IPS-18a (cell line): ENCODE measurements at regions not wholly inside any gene's neighbourhood (a gene's known extent, or its start where the extent isn't known, plus 50 kb on each side); places are given as distances from the start of the nearest gene placed in this dataset.

Experiments used
- H3K27ac ChIP-seq: one replicate; pipeline ENCODE4 v1.5.1; 2013; ENCODE audit warnings: low read length
- H3K27me3 ChIP-seq: one replicate; pipeline ENCODE4 v1.6.1; 2013; ENCODE audit warnings: mild to moderate bottlenecking, low read length; ENCODE audit not compliant: control insufficient read depth, insufficient read depth
- H3K36me3 ChIP-seq: one replicate; pipeline ENCODE4 v1.6.1; 2013; ENCODE audit warnings: low read depth, low read length; ENCODE audit not compliant: control insufficient read depth
- H3K4me1 ChIP-seq: one replicate; pipeline ENCODE4 v1.6.1; 2013; ENCODE audit warnings: low read depth, low read length; ENCODE audit not compliant: control insufficient read depth
- H3K4me3 ChIP-seq: one replicate; pipeline ENCODE4 v1.5.1; 2013; ENCODE audit warnings: low read length
- H3K9ac ChIP-seq: one replicate; pipeline ENCODE4 v1.6.1; 2013; ENCODE audit warnings: mild to moderate bottlenecking, low read length, moderate library complexity
- H3K9me3 ChIP-seq: one replicate; pipeline ENCODE4 v1.6.1; 2013; ENCODE audit warnings: low read depth, low read length; ENCODE audit not compliant: control insufficient read depth

- Histone ChIP-seq H3K4me3 (no peak overlapping the region), H3K27me3 (no peaks in the 10 kb centered on the region), H3K27ac (no peak overlapping the region), H3K36me3 (no peaks in the 10 kb centered on the region), H3K9me3 (no peaks in the 10 kb centered on the region), H3K4me1 (no peaks in the 10 kb centered on the region), H3K9ac (no peak overlapping the region)
These were observed 179.0 kb upstream of the CDH9 start for GRCh38 chr5:27217155-27217956.

DNA sequence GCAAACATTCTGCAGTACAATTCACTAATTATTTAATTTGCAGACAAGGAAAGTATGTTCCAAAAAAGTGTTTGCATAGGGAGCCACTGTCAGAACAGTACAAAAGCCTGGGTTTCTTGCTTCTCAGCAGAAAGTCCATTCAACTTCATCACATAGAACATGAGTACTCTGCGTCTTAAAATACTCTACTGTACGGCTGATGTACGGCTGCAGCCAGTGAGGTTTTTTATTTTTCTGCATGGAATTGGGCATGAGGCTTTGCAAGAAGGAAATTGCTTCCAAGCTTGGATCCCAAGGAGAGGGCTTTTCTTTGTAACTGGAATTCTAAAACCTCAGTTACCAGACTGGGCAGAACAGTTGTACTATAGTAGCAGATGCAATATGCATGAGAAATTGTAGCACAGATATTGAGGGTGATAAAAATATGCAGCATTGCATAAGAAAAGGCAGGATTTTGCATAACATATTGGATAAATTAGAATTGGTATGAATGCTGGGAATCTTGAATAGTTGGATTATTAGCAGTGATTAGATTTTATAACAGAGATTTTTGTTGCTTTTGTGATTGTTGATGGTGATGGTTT lies 178.1 kb upstream of the CDH9 start:
- H3K27ac ChIP-seq = no peak overlapping the region
- H3K9ac ChIP-seq = no peak overlapping the region
- no peaks in the 10 kb centered on the region for H3K27me3 ChIP-seq
- no peak overlapping the region for H3K4me3 ChIP-seq
- H3K9me3 ChIP-seq = no peaks in the 10 kb centered on the region
- H3K4me1 ChIP-seq = no peaks in the 10 kb centered on the region
- H3K36me3 ChIP-seq = no peaks in the 10 kb centered on the region

DNA sequence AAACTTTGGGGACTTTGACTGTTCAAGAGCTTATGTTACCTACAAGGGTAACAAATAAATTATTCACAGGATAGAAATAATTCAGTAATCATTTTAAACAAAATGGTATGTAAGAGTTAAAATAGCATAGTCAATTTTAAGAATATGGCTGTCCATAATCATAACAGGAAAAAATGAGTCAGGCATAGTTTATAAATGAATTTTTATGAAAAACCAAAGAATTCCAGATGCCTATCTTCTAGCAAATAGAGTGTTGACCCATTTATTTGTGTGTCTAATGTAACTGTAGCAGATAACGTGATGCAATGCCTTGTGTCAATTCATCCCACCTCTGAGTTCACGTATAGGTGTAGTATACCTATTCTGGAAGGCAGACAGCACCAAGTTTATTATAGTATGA lies 169.7 kb upstream of the CDH9 start:
- Histone ChIP-seq H3K36me3 (no peaks in the 10 kb centered on the region), H3K4me1 (no peaks in the 10 kb centered on the region), H3K9ac (no peak overlapping the region)

GRCh38 chr5:27191786-27192510 lies 153.6 kb upstream of the CDH9 start:
- Histone ChIP-seq H3K36me3 (no peaks in the 10 kb centered on the region), H3K4me1 (no peaks in the 10 kb centered on the region), H3K4me3 (no peak overlapping the region), H3K27me3 (no peaks in the 10 kb centered on the region), H3K9ac (no peak overlapping the region), H3K9me3 (no peaks in the 10 kb centered on the region), H3K27ac (no peak overlapping the region)

More for the DNA sequence above, 169.7 kb upstream of the CDH9 start:
- H3K9me3 ChIP-seq = peaks cover 14% of the 10 kb centered on the region
- no peak overlapping the region for H3K27ac ChIP-seq
- H3K27me3 ChIP-seq = no peaks in the 10 kb centered on the region
- no peak overlapping the region for H3K4me3 ChIP-seq

GRCh38 chr5:27172693-27173092 lies 134.3 kb upstream of the CDH9 start:
- Histone ChIP-seq H3K27me3 (no peaks in the 10 kb centered on the region), H3K4me3 (no peak overlapping the region), H3K9ac (no peak overlapping the region), H3K4me1 (no peaks in the 10 kb centered on the region), H3K36me3 (no peaks in the 10 kb centered on the region), H3K27ac (no peak overlapping the region), H3K9me3 (no peaks in the 10 kb centered on the region)

- no peak overlapping the region for H3K4me3 ChIP-seq
- no peak overlapping the region for H3K9ac ChIP-seq
- H3K9me3 ChIP-seq = no peaks in the 10 kb centered on the region
- no peak overlapping the region for H3K27ac ChIP-seq
- H3K36me3 ChIP-seq = no peaks in the 10 kb centered on the region
- H3K4me1 ChIP-seq = no peaks in the 10 kb centered on the region
- H3K27me3 ChIP-seq = no peaks in the 10 kb centered on the region
These were observed 133.4 kb upstream of the CDH9 start for GRCh38 chr5:27171761-27172261.

GRCh38 chr5:27158775-27159174 lies 120.4 kb upstream of the CDH9 start:
- H3K9me3 ChIP-seq = peaks cover 29% of the 10 kb centered on the region
- no peak overlapping the region for H3K27ac ChIP-seq

DNA sequence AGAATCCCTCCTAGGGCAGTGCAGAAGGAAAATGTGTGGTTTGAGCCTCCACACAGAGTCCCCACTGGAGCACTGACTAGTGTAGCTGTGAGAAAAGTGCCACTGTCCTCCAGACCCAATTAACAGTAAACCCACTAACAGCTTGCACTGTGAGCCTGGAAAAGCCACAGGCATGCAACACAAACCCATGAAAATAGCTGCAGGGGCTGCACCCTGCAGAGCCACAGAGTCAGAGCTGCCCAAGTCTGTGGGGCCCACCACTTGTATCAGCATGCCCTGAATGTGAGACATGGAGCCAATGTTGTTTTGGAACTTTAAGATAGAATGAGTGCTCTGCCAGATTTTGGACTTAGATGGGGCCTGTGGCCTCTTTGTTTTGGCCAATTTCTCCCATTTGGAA lies 119.8 kb upstream of the CDH9 start:
- no peak overlapping the region for H3K27ac ChIP-seq
- H3K9me3 ChIP-seq = peaks cover 34% of the 10 kb centered on the region
- H3K4me1 ChIP-seq = no peaks in the 10 kb centered on the region

More at GRCh38 chr5:27158775-27159174, 120.4 kb upstream of the CDH9 start:
- no peaks in the 10 kb centered on the region for H3K27me3 ChIP-seq
- no peaks in the 10 kb centered on the region for H3K36me3 ChIP-seq
- H3K9ac ChIP-seq = no peak overlapping the region
- H3K4me3 ChIP-seq = no peak overlapping the region
- H3K4me1 ChIP-seq = no peaks in the 10 kb centered on the region

DNA sequence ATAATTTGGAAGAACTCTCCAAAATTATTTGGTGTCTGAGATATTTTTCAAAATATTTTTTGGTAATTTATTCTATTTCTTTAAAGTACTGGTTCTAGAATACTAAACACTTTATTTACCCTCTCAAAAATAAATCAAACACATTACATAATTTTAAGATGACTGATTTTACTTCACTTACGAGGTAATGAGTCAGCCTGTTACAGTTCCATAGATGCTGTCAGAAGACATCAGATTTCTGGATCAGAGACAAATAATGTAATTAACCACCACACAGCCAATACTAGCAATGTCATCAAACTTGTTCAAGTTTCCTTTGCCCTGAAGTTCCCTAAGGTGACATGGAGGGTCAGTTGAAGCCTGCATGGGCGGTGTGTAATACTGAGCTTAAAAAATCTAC lies 106.1 kb upstream of the CDH9 start:
- Histone ChIP-seq H3K4me3 (no peak overlapping the region), H3K27me3 (no peaks in the 10 kb centered on the region), H3K9ac (no peak overlapping the region), H3K36me3 (no peaks in the 10 kb centered on the region), H3K9me3 (no peaks in the 10 kb centered on the region), H3K4me1 (no peaks in the 10 kb centered on the region), H3K27ac (no peak overlapping the region)

More for the DNA sequence above, 119.8 kb upstream of the CDH9 start:
- H3K36me3 ChIP-seq = no peaks in the 10 kb centered on the region
- H3K9ac ChIP-seq = no peak overlapping the region
- H3K4me3 ChIP-seq = no peak overlapping the region
- no peaks in the 10 kb centered on the region for H3K27me3 ChIP-seq

DNA sequence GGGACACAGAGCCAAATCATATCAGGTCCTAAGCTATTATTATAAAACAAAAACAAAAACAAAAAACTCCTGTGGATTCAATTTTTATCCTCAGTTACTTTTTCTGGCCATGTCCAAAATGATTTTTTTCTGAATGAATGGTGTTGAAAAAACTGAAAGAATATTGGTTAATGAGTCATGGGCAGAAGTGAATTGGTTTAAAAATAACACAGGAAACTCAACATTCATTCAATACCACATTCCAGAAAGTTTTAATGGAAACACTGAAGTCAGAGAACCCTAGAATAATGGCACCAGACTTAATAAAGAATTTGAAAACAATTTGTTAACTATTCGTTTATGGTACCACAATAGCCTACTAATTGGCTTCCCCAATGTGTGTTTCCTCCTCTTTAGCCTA lies 102.4 kb upstream of the CDH9 start:
- H3K9ac ChIP-seq = no peak overlapping the region
- no peaks in the 10 kb centered on the region for H3K36me3 ChIP-seq

GRCh38 chr5:27130587-27130986 lies 92.2 kb upstream of the CDH9 start:
- no peaks in the 10 kb centered on the region for H3K4me1 ChIP-seq

More for the DNA sequence above, 102.4 kb upstream of the CDH9 start:
- Histone ChIP-seq H3K27ac (no peak overlapping the region), H3K27me3 (no peaks in the 10 kb centered on the region), H3K9me3 (no peaks in the 10 kb centered on the region), H3K4me1 (no peaks in the 10 kb centered on the region), H3K4me3 (no peak overlapping the region)

More at GRCh38 chr5:27130587-27130986, 92.2 kb upstream of the CDH9 start:
- no peak overlapping the region for H3K27ac ChIP-seq
- no peaks in the 10 kb centered on the region for H3K36me3 ChIP-seq
- H3K9me3 ChIP-seq = no peaks in the 10 kb centered on the region
- H3K4me3 ChIP-seq = no peak overlapping the region
- H3K27me3 ChIP-seq = no peaks in the 10 kb centered on the region
- no peak overlapping the region for H3K9ac ChIP-seq
